Type B pancreatic cell (in vitro differentiated cells): ENCODE measurements at regions not wholly inside any gene's neighbourhood (a gene's known extent, or its start where the extent isn't known, plus 50 kb on each side); places are given as distances from the start of the nearest gene placed in this dataset.
A peak's percentile ranks its signal among the peaks of the same experiment; 100 is the strongest.

Source experiments
- DNase-seq: peaks from one replicate; pipeline ENCODE4 v3.0.0; 2021; ENCODE audit warnings: mixed read lengths; ENCODE audit not compliant: unreplicated experiment; ENCODE audit errors: extremely low spot score
- H3K27ac Mint-ChIP-seq: 2 replicates; pipeline ENCODE4 v1.8.0; 2021; ENCODE audit warnings: mild to moderate bottlenecking, mixed read lengths
- H3K27me3 Mint-ChIP-seq: 2 replicates; pipeline ENCODE4 v1.8.0; 2021; ENCODE audit warnings: mixed read lengths
- H3K36me3 Mint-ChIP-seq: 2 replicates; pipeline ENCODE4 v1.8.0; 2021; ENCODE audit warnings: mixed read lengths
- H3K4me1 Mint-ChIP-seq: one replicate; pipeline ENCODE4 v1.8.0; 2021; ENCODE audit warnings: mixed read lengths; ENCODE audit not compliant: unreplicated experiment
- H3K4me3 Mint-ChIP-seq: 2 replicates; pipeline ENCODE4 v1.8.0; 2021; ENCODE audit warnings: mild to moderate bottlenecking, mixed read lengths
- H3K9me3 Mint-ChIP-seq: 2 replicates; pipeline ENCODE4 v1.8.0; 2021; ENCODE audit warnings: mixed read lengths
- TF ChIP-seq, protein P1 (sequence below): fragments of 200-600 bp; sonication (generic); conservative IDR thresholded peaks from 2 replicates; pipeline ENCODE4 v1.5.0; 2021; ENCODE audit warnings: antibody characterized with exemption, mild to moderate bottlenecking

GRCh38 chr3:177354466-177354865, 157.2 kb upstream of the TBL1XR1 start:
- H3K9me3 Mint-ChIP-seq, result peaks cover under 1% of the 10 kb centered on the region
- peaks cover 48% of the 10 kb centered on the region for H3K4me1 Mint-ChIP-seq
- peaks cover 3% of the 10 kb centered on the region for H3K27me3 Mint-ChIP-seq
- no peak for DNase-seq
- H3K27ac Mint-ChIP-seq, result no peak overlapping the region
- H3K4me3 Mint-ChIP-seq, result no peak overlapping the region
- TF ChIP-seq, protein P1, sequence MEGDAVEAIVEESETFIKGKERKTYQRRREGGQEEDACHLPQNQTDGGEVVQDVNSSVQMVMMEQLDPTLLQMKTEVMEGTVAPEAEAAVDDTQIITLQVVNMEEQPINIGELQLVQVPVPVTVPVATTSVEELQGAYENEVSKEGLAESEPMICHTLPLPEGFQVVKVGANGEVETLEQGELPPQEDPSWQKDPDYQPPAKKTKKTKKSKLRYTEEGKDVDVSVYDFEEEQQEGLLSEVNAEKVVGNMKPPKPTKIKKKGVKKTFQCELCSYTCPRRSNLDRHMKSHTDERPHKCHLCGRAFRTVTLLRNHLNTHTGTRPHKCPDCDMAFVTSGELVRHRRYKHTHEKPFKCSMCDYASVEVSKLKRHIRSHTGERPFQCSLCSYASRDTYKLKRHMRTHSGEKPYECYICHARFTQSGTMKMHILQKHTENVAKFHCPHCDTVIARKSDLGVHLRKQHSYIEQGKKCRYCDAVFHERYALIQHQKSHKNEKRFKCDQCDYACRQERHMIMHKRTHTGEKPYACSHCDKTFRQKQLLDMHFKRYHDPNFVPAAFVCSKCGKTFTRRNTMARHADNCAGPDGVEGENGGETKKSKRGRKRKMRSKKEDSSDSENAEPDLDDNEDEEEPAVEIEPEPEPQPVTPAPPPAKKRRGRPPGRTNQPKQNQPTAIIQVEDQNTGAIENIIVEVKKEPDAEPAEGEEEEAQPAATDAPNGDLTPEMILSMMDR, result no peak
- H3K36me3 Mint-ChIP-seq, result no peaks in the 10 kb centered on the region

DNA sequence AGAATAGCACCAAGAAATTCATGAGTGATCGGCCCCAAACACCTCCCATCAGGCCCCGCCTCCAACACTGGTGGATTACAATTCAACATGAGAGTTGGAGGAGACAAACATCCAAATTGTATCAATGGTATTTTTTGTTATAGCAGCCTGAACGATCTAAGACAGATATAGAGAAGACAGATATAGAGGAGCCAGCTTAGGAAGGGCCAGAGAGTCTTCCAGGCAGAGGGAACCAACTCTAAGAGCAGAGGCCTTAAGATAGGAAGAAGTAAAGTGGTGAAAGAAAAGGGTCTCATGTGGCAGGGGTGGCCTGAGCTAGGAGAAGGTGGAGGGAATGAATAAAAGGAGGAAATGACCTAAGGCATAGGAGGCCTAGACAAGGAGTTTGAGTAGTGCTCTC, 158.8 kb upstream of the TBL1XR1 start:
- Mint-ChIP-seq H3K27me3 (peaks cover 11% of the 10 kb centered on the region), H3K27ac (peak overlapping the region; percentile 33), H3K4me1 (peaks cover 48% of the 10 kb centered on the region), H3K9me3 (no peaks in the 10 kb centered on the region), H3K36me3 (no peaks in the 10 kb centered on the region), H3K4me3 (no peak overlapping the region)
- TF ChIP-seq, protein P1, result no peak
- DNase-seq, result no peak

DNA sequence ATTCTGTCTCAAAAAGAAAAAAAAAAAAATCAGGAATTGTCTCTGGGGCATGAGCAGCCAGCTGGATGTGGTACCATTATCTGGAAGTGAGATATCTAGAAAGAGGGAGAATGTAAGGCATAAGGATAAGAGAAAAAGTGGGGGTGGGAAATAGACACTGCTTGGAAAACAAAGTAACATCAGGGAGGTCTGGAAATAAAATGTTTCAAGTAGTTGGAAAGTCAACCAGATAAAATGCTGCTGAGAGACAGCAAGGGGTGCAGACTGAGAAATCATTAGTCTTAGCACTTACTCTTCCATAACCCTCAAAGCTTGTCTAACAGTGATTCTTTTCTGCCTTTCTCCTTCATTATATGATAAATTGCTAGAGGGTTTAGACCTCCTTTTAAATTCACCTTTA, 159.7 kb upstream of the TBL1XR1 start:
- TF ChIP-seq, protein P1, result no peak
- Mint-ChIP-seq H3K4me3 (peak overlapping the region; percentile 22), H3K9me3 (no peaks in the 10 kb centered on the region), H3K36me3 (no peaks in the 10 kb centered on the region), H3K27me3 (peaks cover 11% of the 10 kb centered on the region), H3K4me1 (peaks cover 46% of the 10 kb centered on the region), H3K27ac (peak overlapping the region; percentile 98)
- no peak for DNase-seq

DNA sequence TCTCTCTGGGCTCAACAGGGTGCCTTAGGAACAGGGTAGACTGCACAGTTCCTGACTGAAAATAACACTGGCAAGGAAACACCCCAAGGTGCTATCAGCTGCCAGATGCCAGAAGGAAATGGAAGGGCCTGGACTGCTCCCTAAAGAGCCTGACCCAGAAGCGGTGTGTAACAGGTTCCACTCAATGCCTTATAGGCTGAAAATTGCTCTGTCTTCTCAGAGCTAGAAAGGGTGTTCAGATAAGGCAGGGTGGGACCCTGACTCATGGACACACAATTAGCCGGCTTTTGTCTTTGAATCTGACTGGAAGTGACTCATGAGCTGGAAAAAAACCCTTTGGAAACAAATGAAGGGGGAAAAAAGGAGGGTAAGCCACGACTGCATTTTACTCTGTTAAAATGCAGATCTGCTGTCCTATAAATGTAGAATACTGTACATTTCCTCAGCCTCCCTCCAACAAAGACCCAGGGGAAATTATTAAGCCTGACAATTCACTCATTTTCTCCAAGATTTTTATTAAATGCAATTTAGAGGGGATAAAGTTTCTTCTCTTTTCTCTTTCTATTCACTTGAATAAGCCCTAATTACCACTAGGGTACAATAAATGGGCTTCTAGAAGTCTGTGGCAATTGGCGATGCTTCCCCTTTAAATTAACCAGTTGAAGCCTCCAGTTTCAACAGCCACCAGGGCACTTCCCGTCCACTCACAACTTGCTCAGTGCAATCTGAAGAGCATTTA, 160.2 kb upstream of the TBL1XR1 start:
- Mint-ChIP-seq H3K4me3 (peak overlapping the region; percentile 88), H3K4me1 (peaks cover 49% of the 10 kb centered on the region), H3K9me3 (no peaks in the 10 kb centered on the region), H3K27me3 (peaks cover 11% of the 10 kb centered on the region), H3K36me3 (no peaks in the 10 kb centered on the region), H3K27ac (peak overlapping the region; percentile 98)
- TF ChIP-seq, protein P1, result peak; percentile 50
- no peak for DNase-seq

DNA sequence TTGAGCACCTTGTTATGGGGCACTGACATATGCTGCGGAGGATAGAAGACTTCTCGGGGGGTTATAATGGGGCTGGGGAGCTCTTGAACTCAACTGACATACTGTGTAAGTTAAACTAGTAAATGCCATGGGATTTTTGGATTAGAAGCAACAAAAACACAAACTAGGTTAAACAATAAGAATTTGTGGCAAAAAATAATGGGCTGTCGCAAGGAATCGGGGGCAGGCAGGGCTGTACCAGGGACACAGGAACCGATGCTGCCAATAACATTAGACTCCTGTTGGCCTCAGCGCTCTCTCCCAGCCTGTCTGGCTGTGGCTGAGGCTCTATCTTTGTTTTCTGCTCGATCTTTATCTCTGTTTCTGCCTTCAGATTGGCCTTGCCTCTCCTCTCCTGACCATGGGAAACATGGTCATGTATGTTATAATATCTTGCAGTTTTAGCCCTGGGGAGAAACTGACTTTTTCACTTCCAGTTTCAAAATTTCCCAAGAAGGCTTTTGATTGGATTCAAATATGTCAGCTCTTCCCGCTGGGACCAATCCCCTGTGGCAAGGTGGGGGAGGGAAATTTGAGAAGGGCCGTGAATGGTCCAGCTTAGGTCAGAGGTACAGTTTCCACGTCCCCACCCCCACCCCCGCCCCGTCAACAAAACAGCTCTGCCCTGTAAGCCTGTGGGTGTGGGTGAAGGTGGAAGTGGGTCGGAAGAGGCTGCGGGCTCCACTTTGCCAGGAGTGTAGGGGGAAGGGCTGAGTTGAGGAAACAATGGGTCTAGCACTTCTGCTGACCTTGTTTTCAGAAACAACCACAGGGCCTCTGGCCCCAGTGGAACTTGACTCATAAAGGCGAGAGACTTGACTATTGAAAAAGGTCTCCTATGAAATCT, 161.1 kb upstream of the TBL1XR1 start:
- H3K36me3 Mint-ChIP-seq, result no peaks in the 10 kb centered on the region
- peaks cover 56% of the 10 kb centered on the region for H3K4me1 Mint-ChIP-seq
- DNase-seq, result no peak
- peak overlapping the region; percentile 98 for H3K27ac Mint-ChIP-seq
- no peaks in the 10 kb centered on the region for H3K9me3 Mint-ChIP-seq
- H3K4me3 Mint-ChIP-seq, result peak overlapping the region; percentile 88
- TF ChIP-seq, protein P1, result peak; percentile 15
- peaks cover 11% of the 10 kb centered on the region for H3K27me3 Mint-ChIP-seq
